ENCODE measurements at regions not wholly inside any gene's neighbourhood (a gene's known extent, or its start where the extent isn't known, plus 50 kb on each side); places are given as distances from the start of the nearest gene placed in this dataset.

- TF ChIP-seq EZH2 (IDR thresholded peaks at IDR 0.05): no peak
- no peak for TF ChIP-seq POLR2AphosphoS5 (IDR thresholded peaks at IDR 0.05; ENCODE audit: borderline replicate concordance, low read depth, low read length)
These were observed 475.3 kb upstream of the NRSN1 start for GRCh38 chr6:23650676-23651075.
